ENCODE measurements at regions not wholly inside any gene's neighbourhood (a gene's known extent, or its start where the extent isn't known, plus 50 kb on each side); places are given as distances from the start of the nearest gene placed in this dataset.

- TF ChIP-seq CTCF (IDR thresholded peaks at IDR 0.05; ENCODE audit: low read depth, low read length) (no peak), POLR2A (IDR thresholded peaks at IDR 0.05; ENCODE audit: extremely low read depth, insufficient read length) (no peak), MAX (IDR thresholded peaks at IDR 0.05; ENCODE audit: low read depth, low read length) (no peak), MYC (IDR thresholded peaks at IDR 0.05; ENCODE audit: low read depth, low read length) (no peak)
Measured at GRCh38 chr5:30041291-30041690, 1152.2 kb upstream of the CDH6 start.
